Inflammatory macrophage treated with lipopolysaccharide for 4 hours (primary cell): ENCODE measurements at regions not wholly inside any gene's neighbourhood (a gene's known extent, or its start where the extent isn't known, plus 50 kb on each side); places are given as distances from the start of the nearest gene placed in this dataset.
"Not testable (repeated sequence)": the region's sequence is repeated elsewhere in the genome, so short reads cannot be mapped to it uniquely, and the experiment has no call there.

ENCODE experiments used
- DNase-seq: peaks from one replicate; pipeline ENCODE4 v3.0.0-alpha.2; 2020

DNA sequence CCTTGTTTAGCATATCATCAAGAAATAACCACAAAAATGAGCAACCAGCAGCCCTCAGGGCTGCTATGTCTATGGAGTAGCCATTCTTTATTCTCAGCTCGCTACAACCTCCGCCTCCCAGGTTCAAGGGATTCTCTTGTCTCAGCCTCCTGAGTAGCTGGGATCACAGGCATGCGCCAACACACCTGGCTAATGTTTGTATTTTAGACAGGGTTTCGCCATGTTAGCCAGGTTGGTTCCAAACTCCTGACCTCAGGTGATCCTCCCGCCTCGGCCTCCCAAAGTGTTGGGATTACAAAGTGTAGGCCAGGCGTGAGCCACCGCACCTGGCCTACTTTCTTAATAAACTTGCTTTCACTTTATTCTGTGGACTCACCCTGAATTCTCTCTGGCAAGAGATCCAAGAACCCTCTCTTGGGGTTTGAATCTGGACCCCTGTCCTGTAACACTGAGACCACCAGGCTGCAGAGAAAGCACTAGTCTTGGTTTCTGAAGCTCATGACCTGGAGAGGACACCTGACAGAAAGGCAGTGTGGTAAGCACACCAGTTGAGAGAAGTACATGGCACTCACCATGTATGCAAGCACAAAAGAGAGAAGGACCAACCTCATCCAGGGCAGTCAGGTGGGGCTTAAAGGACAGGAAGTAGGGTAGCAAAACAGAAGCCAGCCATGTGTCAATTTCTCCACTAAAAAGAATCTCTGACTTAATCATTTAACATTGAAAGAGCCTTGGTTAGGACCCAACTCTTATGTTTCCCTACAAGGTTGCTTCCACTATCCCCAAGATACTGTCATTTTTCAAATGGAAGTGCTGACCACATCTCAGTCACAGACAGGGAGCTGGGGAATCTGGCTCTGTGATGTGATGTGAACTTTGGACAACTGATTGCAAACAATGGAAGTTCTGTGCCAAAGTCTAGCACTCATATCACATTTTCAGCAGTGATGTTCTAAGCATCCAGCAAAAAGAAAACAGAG, 97.4 kb upstream of the DST start:
- no peak for DNase-seq

DNA sequence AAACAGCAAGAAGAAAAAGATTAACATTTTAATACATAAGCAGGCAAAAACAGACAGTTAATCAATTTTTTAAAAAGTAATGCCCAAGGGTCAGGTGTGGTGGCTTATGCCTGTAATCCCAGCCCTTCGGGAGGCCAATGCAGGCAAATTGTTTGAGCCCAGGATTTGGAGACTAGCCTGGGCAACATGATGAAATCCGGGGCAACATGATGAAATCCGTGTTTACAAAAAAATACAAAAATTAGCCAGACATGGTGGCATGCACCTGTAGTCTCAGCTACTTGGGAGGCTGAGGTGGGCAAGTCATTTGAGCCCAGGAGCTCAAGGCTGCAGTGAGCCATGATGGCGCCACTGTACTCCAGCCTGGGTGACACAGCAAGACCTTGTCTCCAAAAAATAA, 94.1 kb upstream of the DST start:
- no peak for DNase-seq

DNA sequence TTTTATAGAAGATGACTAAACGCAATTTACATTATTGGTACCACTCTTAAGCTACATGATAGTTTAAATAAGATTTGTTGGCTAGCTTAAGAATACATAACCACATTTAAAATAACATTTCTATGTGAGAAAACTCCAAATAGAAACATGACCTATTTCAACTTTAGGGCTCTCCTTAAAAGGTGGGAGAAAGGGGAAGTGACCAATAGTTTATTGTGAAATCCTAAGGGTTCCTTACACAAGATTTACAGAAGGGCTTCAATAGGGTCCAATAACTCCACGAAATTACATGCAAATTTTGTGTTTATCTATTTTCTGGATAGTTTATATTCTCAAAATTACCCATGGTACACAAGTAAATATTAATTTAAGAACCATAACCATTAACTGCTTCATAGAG, 91.6 kb upstream of the DST start:
- DNase-seq, result peak; percentile 66

GRCh38 chr6:56733211-56733697, 90.6 kb upstream of the DST start:
- DNase-seq, result no peak

DNA sequence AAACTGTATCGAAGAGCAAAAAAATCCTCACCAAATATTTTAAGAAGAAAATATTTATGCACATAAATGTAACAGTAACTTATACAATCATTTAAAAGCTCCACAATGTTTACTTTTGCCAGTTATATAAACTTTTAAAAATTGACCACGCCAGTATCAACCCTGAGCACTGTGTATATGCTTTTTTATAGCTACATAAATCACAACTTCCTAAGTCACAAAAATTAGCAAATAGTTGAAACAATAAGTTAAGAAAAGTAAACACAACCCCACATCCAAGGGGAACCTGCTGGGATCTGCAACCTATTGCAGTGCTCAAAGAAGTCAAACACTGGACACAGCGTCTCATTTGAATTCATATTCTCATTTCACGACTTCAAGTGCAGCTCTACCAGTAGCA, 89.8 kb upstream of the DST start:
- no peak for DNase-seq

DNA sequence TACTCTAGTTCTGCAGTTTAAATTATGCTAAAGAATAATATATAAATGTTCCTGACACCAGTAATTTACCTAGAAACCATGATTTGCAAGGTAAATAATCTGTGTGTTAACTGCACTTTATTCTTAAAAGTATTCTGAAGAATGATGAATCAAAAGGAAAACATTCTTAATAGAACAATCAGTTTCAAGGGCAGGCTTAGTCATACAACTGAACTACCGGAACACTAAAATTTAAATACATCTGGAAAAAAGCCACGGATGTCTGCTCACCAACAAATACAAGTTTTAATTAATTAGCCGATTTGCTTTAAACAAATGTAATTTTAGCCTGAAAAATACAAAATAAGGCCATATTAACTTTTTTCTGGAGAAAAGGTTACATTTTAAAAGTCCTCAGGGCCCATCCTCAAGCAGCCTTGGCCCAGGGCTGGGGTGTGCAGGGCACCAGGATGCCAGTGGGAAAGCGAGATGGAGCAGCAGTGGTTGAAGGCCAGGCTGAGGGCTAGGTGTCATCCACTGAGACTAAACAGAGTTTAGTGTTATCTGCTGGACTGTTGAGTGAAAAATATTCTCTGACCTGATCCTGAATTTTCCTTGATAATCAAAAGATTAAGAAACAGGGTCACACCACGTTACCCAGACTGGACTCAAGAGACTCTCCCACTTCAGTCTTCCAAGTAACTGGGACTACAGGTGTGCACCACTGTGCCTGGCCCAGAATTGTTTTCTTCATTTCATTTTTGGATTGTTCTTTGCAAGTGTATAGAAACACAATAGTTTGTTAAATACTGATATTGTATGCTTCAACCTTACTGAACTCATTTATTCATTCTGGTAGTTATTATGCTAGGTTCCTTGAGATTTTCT, 88.2 kb upstream of the DST start:
- DNase-seq, result no peak

DNA sequence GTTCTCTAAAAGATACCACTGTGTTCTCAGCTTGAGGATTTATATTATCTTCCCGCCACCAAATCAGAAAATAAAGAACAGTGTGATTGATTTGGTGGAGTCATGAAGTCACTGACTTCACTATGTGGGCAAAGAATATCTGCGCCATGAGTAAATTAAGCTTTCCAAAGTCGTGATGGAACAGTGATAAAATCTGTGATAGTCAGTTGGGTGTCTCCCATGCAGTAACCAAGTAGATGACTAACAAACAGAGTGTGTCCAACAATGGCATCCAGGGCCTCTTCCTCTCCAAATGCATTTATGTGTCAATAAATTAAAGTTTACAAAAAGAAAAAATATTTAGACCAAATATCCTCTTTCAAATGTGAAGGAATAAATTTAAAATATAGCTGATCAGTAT, 87.0 kb upstream of the DST start:
- no peak for DNase-seq

GRCh38 chr6:56729166-56729565, 86.5 kb upstream of the DST start:
- DNase-seq, result not testable (repeated sequence)

GRCh38 chr6:56727097-56727850, 84.6 kb upstream of the DST start:
- no peak for DNase-seq

GRCh38 chr6:56725254-56725653, 82.6 kb upstream of the DST start:
- no peak for DNase-seq

GRCh38 chr6:56724455-56724854, 81.8 kb upstream of the DST start:
- DNase-seq, result no peak

DNA sequence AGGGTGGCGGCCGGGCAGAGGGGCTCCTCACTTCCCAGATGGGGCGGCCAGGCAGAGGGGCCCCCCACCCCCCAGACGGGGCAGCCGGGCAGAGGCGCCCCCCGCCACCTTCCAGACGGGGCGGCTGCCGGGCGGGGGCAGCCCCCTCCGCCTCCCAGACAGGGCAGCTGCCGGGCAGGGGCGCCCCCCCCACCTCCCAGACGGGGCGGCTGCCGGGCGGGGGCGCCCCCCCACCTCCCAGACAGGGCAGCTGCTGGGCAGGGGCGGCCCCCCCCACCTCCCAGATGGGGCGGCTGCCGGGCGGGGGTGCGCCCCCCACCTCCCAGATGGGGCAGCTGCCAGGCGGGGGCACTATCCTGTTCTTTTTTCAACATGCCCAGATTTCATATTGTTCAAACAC, 78.2 kb upstream of the DST start:
- no peak for DNase-seq

DNA sequence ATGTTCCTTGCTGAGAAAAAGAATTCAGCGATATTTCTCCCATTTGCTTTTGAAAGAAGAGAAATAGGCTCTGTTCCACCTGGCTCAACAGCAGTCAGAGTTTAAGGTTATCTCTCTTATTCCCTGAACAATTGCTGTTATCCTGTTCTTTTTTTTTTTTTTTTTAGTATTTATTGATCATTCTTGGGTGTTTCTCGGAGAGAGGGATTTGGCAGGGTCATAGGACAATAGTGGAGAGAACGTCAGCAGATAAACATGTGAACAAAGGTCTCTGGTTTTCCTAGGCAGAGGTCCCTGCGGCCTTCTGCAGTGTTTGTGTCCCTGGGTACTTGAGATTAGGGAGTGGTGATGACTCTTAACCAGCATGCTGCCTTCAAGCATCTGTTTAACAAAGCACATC, 77.5 kb upstream of the DST start:
- not testable (repeated sequence) for DNase-seq

GRCh38 chr6:56719315-56720058, 76.8 kb upstream of the DST start:
- peak; percentile 43 for DNase-seq

GRCh38 chr6:56718236-56718635, 75.5 kb upstream of the DST start:
- DNase-seq, result no peak

DNA sequence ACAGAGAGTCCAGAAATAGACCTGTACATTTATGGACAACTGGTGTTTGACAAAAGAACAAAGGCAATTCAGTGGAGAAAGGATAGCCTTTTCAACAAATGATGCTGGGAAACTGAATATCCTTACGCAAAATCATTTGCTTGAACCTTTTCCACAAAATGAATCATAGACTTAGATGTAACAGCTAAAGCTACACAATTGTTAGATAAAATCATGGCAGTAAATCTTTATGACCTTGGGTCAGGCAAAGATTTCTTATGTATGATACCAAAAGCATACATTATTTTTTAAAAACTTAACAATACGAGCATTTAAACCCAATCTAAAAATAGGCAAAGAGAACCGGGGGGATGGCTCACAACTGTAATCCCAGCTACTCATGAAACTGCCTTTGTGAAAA, 73.5 kb upstream of the DST start:
- DNase-seq, result no peak

DNA sequence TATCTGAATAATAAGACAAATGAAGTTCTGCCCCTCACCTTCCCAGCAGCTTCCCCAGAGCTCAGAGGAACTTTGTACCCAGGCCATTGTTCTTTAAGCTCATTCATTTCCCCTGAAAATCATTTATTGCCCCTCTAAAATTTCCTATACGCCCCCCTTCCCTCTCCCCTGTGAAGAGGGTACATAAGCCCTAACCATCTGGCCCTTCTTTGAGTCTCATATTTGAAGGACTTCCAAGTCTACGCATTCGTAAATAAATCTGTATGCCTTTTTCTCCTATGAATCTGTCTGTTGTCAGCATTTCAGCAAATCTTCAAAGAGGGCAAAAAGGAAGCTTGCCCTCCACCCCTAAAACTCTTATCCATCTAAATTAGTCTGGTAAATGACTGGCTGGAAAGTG, 73.1 kb upstream of the DST start:
- no peak for DNase-seq

DNA sequence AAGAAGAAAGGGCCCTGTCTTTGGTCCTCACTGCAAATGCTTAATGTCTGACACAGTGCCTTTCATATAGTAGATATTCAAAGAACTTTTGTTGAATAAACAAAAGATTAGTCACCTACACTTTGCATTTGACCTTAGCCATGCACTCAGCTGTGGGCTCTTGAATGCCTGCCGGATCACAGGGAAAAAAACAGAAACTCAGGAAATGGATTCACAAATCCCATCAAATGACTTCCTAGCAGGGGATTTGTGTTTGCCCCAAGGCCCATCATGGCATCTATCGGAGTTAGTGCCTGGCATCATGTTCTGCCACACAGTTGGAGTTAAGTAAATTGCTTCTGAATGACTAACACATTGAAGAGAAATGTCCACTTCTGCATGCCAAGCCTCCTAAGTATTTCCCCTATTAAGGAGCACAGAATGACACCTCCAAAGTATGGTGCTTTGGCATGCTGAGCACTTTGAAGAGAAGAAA, 72.3 kb upstream of the DST start:
- DNase-seq, result no peak

GRCh38 chr6:56714273-56714672, 71.6 kb upstream of the DST start:
- no peak for DNase-seq

- DNase-seq, result no peak
These were observed 70.6 kb upstream of the DST start for GRCh38 chr6:56713254-56713672.

DNA sequence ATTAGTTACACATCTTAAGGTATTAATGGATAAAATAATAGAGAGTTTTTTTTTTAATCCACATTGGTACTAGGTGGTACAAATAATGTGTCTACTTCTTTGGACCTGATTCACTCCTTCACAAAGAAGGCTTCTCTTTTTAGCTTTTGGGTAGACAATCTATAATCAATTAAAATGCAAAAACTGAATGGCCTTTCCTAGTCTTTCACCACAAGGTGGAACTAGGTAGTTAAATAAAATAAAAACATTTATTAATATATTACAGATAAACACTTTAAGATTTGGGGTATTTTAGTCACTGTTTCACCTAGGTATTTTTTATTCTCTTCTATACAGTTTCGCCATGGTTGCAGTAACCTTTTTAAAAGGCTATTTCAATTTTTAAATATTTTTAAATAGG, 68.3 kb upstream of the DST start:
- DNase-seq, result no peak

DNA sequence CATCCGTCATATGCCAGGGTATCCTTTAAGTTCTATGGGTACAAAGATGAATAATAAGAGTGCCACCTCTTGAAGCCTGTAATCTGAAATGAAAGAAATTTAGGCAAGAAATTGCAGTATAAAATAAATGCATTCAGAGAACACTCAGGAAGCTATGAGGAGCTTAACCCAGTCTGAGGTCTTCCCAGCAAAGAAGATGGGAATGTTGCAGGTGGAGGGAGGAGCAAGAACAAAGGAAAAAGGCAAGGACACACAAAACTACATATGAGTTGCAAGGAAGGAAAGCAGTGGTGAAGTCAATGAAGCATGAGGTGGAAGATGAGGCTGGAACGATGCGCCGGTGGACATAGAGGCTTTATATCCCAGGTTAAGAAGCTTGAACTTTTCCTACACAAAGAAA, 67.0 kb upstream of the DST start:
- no peak for DNase-seq
